Lower leg skin (tissue), 4 donors: ENCODE measurements at regions not wholly inside any gene's neighbourhood (a gene's known extent, or its start where the extent isn't known, plus 50 kb on each side); places are given as distances from the start of the nearest gene placed in this dataset.

Experiments used
- DNase-seq, 2 donors: peaks; one replicate each; pipeline ENCODE4 v3.0.0-alpha.2; 2019; ENCODE audit warnings: low spot score in 2 of 2
- H3K4me3 ChIP-seq: fragments of 200-600 bp; sonication (generic); 2 replicates; pipeline ENCODE4 v1.5.1; 2017; ENCODE audit warnings: mild to moderate bottlenecking, low read depth; ENCODE audit not compliant: poor library complexity, severe bottlenecking
- CTCF ChIP-seq, 3 donors: fragments of 450-650 bp; IDR thresholded peaks; one replicate each; pipeline ENCODE4 v1.5.1; 2016; ENCODE audit warnings: antibody characterized with exemption in 3 of 3, mild to moderate bottlenecking in 3 of 3, moderate library complexity in 2 of 3
- POLR2A ChIP-seq, 2 donors: fragments of 450-650 bp; IDR thresholded peaks; one replicate each; pipeline ENCODE4 v1.6.1; 2016 to 2017; ENCODE audit warnings: antibody characterized with exemption in 2 of 2, mild to moderate bottlenecking in 1 of 2, moderate library complexity in 1 of 2
- WGBS, 2 donors: methylation state at CpG; one replicate each; pipeline ENCODE4 v1.1.5; 2018; 5-methylcytosine and 5-hydroxymethylcytosine counted together
- intact Hi-C: fragments of 100-400 bp; cut with DNase I; formaldehyde crosslinking; loops from one replicate; pipeline ENCODE4 v1.15.0; 2023; ENCODE audit warnings: low total_unique reads

- DNase-seq, result no peak
- no peak for TF ChIP-seq POLR2A (IDR thresholded peaks at IDR 0.05)
- TF ChIP-seq CTCF (IDR thresholded peaks at IDR 0.05), result no peak
- H3K4me3 ChIP-seq, result no peak overlapping the region
- WGBS, 2 donors, result 84 to 90% methylated on average over 1 of the region's 1 CpG
- intact Hi-C loops, result no loop called here
Measured at GRCh38 chr13:47764817-47765216, 236.3 kb downstream of the SUCLA2 start.

GRCh38 chr13:47757466-47758080, 243.5 kb downstream of the SUCLA2 start:
- no peak overlapping the region for H3K4me3 ChIP-seq
- TF ChIP-seq CTCF (IDR thresholded peaks at IDR 0.05), result no peak
- 77 to 78% methylated on average over 4 of the region's 4 CpGs for WGBS, 2 donors
- intact Hi-C loops, result no loop called here
- DNase-seq, result no peak

GRCh38 chr13:47747901-47748300, 253.2 kb downstream of the SUCLA2 start:
- TF ChIP-seq POLR2A (IDR thresholded peaks at IDR 0.05) (no peak), CTCF (IDR thresholded peaks at IDR 0.05) (no peak)
- no peak for DNase-seq
- 79 to 85% methylated on average over 6 of the region's 6 CpGs for WGBS, 2 donors
- H3K4me3 ChIP-seq, result no peak overlapping the region
- intact Hi-C loops, result no loop called here

- no peak for DNase-seq
- intact Hi-C loops, result no loop called here
- 51 to 52% methylated on average over 5 of the region's 5 CpGs for WGBS, 2 donors
- H3K4me3 ChIP-seq, result no peak overlapping the region
- no peak for TF ChIP-seq CTCF (IDR thresholded peaks at IDR 0.05)
- no peak for TF ChIP-seq POLR2A (IDR thresholded peaks at IDR 0.05)
Measured at GRCh38 chr13:47726394-47726793, 274.7 kb downstream of the SUCLA2 start.

- TF ChIP-seq CTCF (IDR thresholded peaks at IDR 0.05) (no peak), POLR2A (IDR thresholded peaks at IDR 0.05) (no peak)
- DNase-seq, result no peak
- intact Hi-C loops, result no loop called here
- H3K4me3 ChIP-seq, result no peak overlapping the region
- WGBS, 2 donors, result 56 to 70% methylated on average over 4 of the region's 4 CpGs
Measured at GRCh38 chr13:47723898-47724297, 277.2 kb downstream of the SUCLA2 start.

- WGBS, 2 donors, result 77 to 78% methylated on average over 2 of the region's 2 CpGs
- intact Hi-C loops, result no loop called here
- no peak for DNase-seq
- TF ChIP-seq POLR2A (IDR thresholded peaks at IDR 0.05) (no peak), CTCF (IDR thresholded peaks at IDR 0.05) (no peak)
- no peak overlapping the region for H3K4me3 ChIP-seq
Measured at GRCh38 chr13:47719164-47719563, 281.9 kb downstream of the SUCLA2 start.
